Ovary (tissue), 3 donors: ENCODE measurements at regions not wholly inside any gene's neighbourhood (a gene's known extent, or its start where the extent isn't known, plus 50 kb on each side); places are given as distances from the start of the nearest gene placed in this dataset.

ENCODE experiments used
- POLR2A ChIP-seq: fragments of 450-650 bp; IDR thresholded peaks from one replicate; pipeline ENCODE4 v1.6.1; 2017; ENCODE audit warnings: antibody characterized with exemption, mild to moderate bottlenecking, moderate library complexity
- TF ChIP-seq, protein P1 (sequence below), 3 donors: fragments of 450-650 bp in 2 of 3; fragments of 200-600 bp in 1 of 3; IDR thresholded peaks; one replicate each; pipeline versions ENCODE4 v1.5.1 to v1.8.0; 2016 to 2022; ENCODE audit warnings: antibody characterized with exemption in 3 of 3, mild to moderate bottlenecking in 1 of 3
- donor health status: DM: no; HTN: no; CAD: no.

DNA sequence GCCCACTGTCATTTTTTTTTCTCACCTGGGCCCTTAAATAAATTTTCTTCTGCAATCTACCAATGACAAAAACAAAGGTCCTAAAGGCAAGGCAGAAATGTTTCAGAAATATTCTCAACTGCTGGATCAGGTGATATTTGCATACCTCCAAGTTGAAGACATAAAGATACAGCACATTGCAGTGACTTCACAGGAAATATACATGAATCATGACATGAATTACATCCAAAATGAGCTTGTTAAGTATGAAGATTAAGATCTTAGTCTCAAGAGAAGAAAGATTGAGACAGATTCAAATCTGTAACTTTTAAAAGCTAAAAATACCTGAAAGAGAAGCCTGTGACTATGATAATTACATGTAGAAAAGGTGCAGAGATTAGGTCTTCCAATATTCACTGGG lies 207.8 kb downstream of the SIPA1L2 start:
- TF ChIP-seq, protein P1, sequence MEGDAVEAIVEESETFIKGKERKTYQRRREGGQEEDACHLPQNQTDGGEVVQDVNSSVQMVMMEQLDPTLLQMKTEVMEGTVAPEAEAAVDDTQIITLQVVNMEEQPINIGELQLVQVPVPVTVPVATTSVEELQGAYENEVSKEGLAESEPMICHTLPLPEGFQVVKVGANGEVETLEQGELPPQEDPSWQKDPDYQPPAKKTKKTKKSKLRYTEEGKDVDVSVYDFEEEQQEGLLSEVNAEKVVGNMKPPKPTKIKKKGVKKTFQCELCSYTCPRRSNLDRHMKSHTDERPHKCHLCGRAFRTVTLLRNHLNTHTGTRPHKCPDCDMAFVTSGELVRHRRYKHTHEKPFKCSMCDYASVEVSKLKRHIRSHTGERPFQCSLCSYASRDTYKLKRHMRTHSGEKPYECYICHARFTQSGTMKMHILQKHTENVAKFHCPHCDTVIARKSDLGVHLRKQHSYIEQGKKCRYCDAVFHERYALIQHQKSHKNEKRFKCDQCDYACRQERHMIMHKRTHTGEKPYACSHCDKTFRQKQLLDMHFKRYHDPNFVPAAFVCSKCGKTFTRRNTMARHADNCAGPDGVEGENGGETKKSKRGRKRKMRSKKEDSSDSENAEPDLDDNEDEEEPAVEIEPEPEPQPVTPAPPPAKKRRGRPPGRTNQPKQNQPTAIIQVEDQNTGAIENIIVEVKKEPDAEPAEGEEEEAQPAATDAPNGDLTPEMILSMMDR (IDR thresholded peaks at IDR 0.05) = no peak
- no peak for TF ChIP-seq POLR2A
